ENCODE measurements at regions not wholly inside any gene's neighbourhood (a gene's known extent, or its start where the extent isn't known, plus 50 kb on each side); places are given as distances from the start of the nearest gene placed in this dataset.
"Not testable (repeated sequence)": the region's sequence is repeated elsewhere in the genome, so short reads cannot be mapped to it uniquely, and the experiment has no call there.

- H3K4me3 ChIP-seq = no peak overlapping the region
- no peaks in the 10 kb centered on the region for H3K9me3 ChIP-seq
- no peak overlapping the region for H3K27ac ChIP-seq
- ATAC-seq (ENCODE audit: insufficient number of reproducible peaks, low FRiP score, low read depth) (no peak), DNase-seq (ENCODE audit: low spot score) (no peak)
- no peaks in the 10 kb centered on the region for H3K36me3 ChIP-seq
- no peak for TF ChIP-seq CTCF (IDR thresholded peaks at IDR 0.05)
- peaks cover 14 to 36% of the 10 kb centered on the region in 2 donors for H3K4me1 ChIP-seq (ENCODE audit: control insufficient read depth in 1 of 2, low read depth in 2 of 2)
- no peaks in the 10 kb centered on the region for H3K27me3 ChIP-seq (replicated peaks; ENCODE audit: insufficient read depth)
These were observed 139.5 kb upstream of the BEND6 start for GRCh38 chr6:56815436-56815835.

GRCh38 chr6:56814802-56815201 is 140.1 kb upstream of the BEND6 start:
- Histone ChIP-seq H3K36me3 (no peaks in the 10 kb centered on the region), H3K27me3 (replicated peaks; ENCODE audit: insufficient read depth) (no peaks in the 10 kb centered on the region), H3K4me3 (no peak overlapping the region), H3K27ac (peak overlapping the region in 1 of 2 donors; percentile 9), H3K4me1 (ENCODE audit: control insufficient read depth in 1 of 2, low read depth in 2 of 2) (peaks cover 14 to 35% of the 10 kb centered on the region in 2 donors), H3K9me3 (no peaks in the 10 kb centered on the region)
- ATAC-seq (ENCODE audit: insufficient number of reproducible peaks, low FRiP score, low read depth) (no peak), DNase-seq (ENCODE audit: low spot score) (no peak)
- TF ChIP-seq CTCF (IDR thresholded peaks at IDR 0.05) = no peak

GRCh38 chr6:56814308-56814707 is 140.6 kb upstream of the BEND6 start:
- H3K36me3 ChIP-seq = no peaks in the 10 kb centered on the region
- no peaks in the 10 kb centered on the region for H3K27me3 ChIP-seq (replicated peaks; ENCODE audit: insufficient read depth)
- ATAC-seq (ENCODE audit: insufficient number of reproducible peaks, low FRiP score, low read depth) = no peak
- TF ChIP-seq CTCF (IDR thresholded peaks at IDR 0.05) = no peak
- peaks cover 14 to 33% of the 10 kb centered on the region in 2 donors for H3K4me1 ChIP-seq (ENCODE audit: control insufficient read depth in 1 of 2, low read depth in 2 of 2)
- no peaks in the 10 kb centered on the region for H3K9me3 ChIP-seq
- H3K27ac ChIP-seq = peak overlapping the region in 1 of 2 donors; percentile 9
- H3K4me3 ChIP-seq = no peak overlapping the region
- DNase-seq (ENCODE audit: low spot score) = no peak

- H3K27ac ChIP-seq; DNase-seq (ENCODE audit: low spot score); H3K27me3 ChIP-seq (replicated peaks; ENCODE audit: insufficient read depth); ATAC-seq (ENCODE audit: insufficient number of reproducible peaks, low FRiP score, low read depth); H3K36me3 ChIP-seq; H3K4me3 ChIP-seq; H3K9me3 ChIP-seq: not testable (repeated sequence)
- peaks cover 21 to 38% of the 10 kb centered on the region in 2 donors for H3K4me1 ChIP-seq (ENCODE audit: control insufficient read depth in 1 of 2, low read depth in 2 of 2)
These were observed 142.1 kb upstream of the BEND6 start for GRCh38 chr6:56812851-56813250.

GRCh38 chr6:56808871-56809359 is 146.0 kb upstream of the BEND6 start:
- no peak overlapping the region for H3K27ac ChIP-seq
- peaks cover 26 to 51% of the 10 kb centered on the region in 2 donors for H3K4me1 ChIP-seq (ENCODE audit: control insufficient read depth in 1 of 2, low read depth in 2 of 2)
- H3K9me3 ChIP-seq = no peaks in the 10 kb centered on the region
- no peaks in the 10 kb centered on the region for H3K27me3 ChIP-seq (replicated peaks; ENCODE audit: insufficient read depth)
- H3K36me3 ChIP-seq = no peaks in the 10 kb centered on the region
- DNase-seq (ENCODE audit: low spot score) (no peak), ATAC-seq (ENCODE audit: insufficient number of reproducible peaks, low FRiP score, low read depth) (no peak)
- no peak for TF ChIP-seq CTCF (IDR thresholded peaks at IDR 0.05)
- H3K4me3 ChIP-seq = no peak overlapping the region

GRCh38 chr6:56807989-56808337 is 146.9 kb upstream of the BEND6 start:
- no peak for ATAC-seq (ENCODE audit: insufficient number of reproducible peaks, low FRiP score, low read depth)
- no peak for TF ChIP-seq CTCF (IDR thresholded peaks at IDR 0.05)
- Histone ChIP-seq H3K9me3 (no peaks in the 10 kb centered on the region), H3K4me3 (no peak overlapping the region), H3K27me3 (replicated peaks; ENCODE audit: insufficient read depth) (no peaks in the 10 kb centered on the region), H3K4me1 (ENCODE audit: control insufficient read depth in 1 of 2, low read depth in 2 of 2) (peaks cover 29 to 54% of the 10 kb centered on the region in 2 donors), H3K27ac (no peak overlapping the region), H3K36me3 (no peaks in the 10 kb centered on the region)
- no peak for DNase-seq (ENCODE audit: low spot score)

All from thoracic aorta (tissue), 2 donors.